ENCODE measurements at regions not wholly inside any gene's neighbourhood (a gene's known extent, or its start where the extent isn't known, plus 50 kb on each side); places are given as distances from the start of the nearest gene placed in this dataset.

- no peaks in the 10 kb centered on the region for H4K20me1 ChIP-seq (ENCODE audit: insufficient read depth, low read length)
- H3K79me2 ChIP-seq (ENCODE audit: low read length), result no peaks in the 10 kb centered on the region
- H3K4me3 ChIP-seq (ENCODE audit: low read length), result no peak overlapping the region
- TF ChIP-seq CTCF (IDR thresholded peaks at IDR 0.05; ENCODE audit: low read depth, low read length) (no peak), EZH2phosphoT487 (IDR thresholded peaks at IDR 0.05; ENCODE audit: low read depth) (no peak)
- H2AFZ ChIP-seq (ENCODE audit: low read depth, low read length), result no peak overlapping the region
- no peaks in the 10 kb centered on the region for H3K4me1 ChIP-seq (ENCODE audit: low read length)
- no peaks in the 10 kb centered on the region for H3K27me3 ChIP-seq (ENCODE audit: low read depth, low read length)
- H3K36me3 ChIP-seq (replicated peaks; ENCODE audit: low read depth, low read length), result no peaks in the 10 kb centered on the region
- H3K27ac ChIP-seq (ENCODE audit: low read length), result no peak overlapping the region
- H3K4me2 ChIP-seq (ENCODE audit: low read length), result no peak overlapping the region
- no peak overlapping the region for H3K9ac ChIP-seq (ENCODE audit: low read length)
- no peaks in the 10 kb centered on the region for H3K9me3 ChIP-seq (ENCODE audit: insufficient read depth, low read length)
Observed at GRCh38 chr10:130666215-130666614, 530.0 kb downstream of the GLRX3 start.

- Histone ChIP-seq H3K4me3 (ENCODE audit: low read length) (no peak overlapping the region), H3K4me2 (ENCODE audit: low read length) (no peak overlapping the region), H4K20me1 (ENCODE audit: insufficient read depth, low read length) (no peaks in the 10 kb centered on the region), H3K27ac (ENCODE audit: low read length) (no peak overlapping the region), H3K79me2 (ENCODE audit: low read length) (no peaks in the 10 kb centered on the region), H3K9me3 (ENCODE audit: insufficient read depth, low read length) (no peaks in the 10 kb centered on the region), H2AFZ (ENCODE audit: low read depth, low read length) (no peak overlapping the region), H3K36me3 (replicated peaks; ENCODE audit: low read depth, low read length) (no peaks in the 10 kb centered on the region), H3K27me3 (ENCODE audit: low read depth, low read length) (no peaks in the 10 kb centered on the region), H3K4me1 (ENCODE audit: low read length) (no peaks in the 10 kb centered on the region), H3K9ac (ENCODE audit: low read length) (no peak overlapping the region)
- TF ChIP-seq CTCF (IDR thresholded peaks at IDR 0.05; ENCODE audit: low read depth, low read length) (no peak), EZH2phosphoT487 (IDR thresholded peaks at IDR 0.05; ENCODE audit: low read depth) (no peak)
Observed at GRCh38 chr10:130686689-130687300, 550.6 kb downstream of the GLRX3 start.

- Histone ChIP-seq H3K4me1 (ENCODE audit: low read length) (no peaks in the 10 kb centered on the region), H4K20me1 (ENCODE audit: insufficient read depth, low read length) (no peaks in the 10 kb centered on the region), H3K4me3 (ENCODE audit: low read length) (no peak overlapping the region), H3K9me3 (ENCODE audit: insufficient read depth, low read length) (no peaks in the 10 kb centered on the region), H3K36me3 (replicated peaks; ENCODE audit: low read depth, low read length) (no peaks in the 10 kb centered on the region), H3K79me2 (ENCODE audit: low read length) (no peaks in the 10 kb centered on the region), H3K4me2 (ENCODE audit: low read length) (no peak overlapping the region), H3K27ac (ENCODE audit: low read length) (no peak overlapping the region), H3K9ac (ENCODE audit: low read length) (no peak overlapping the region), H3K27me3 (ENCODE audit: low read depth, low read length) (no peaks in the 10 kb centered on the region), H2AFZ (ENCODE audit: low read depth, low read length) (no peak overlapping the region)
- no peak for TF ChIP-seq CTCF (IDR thresholded peaks at IDR 0.05; ENCODE audit: low read depth, low read length)
Observed at GRCh38 chr10:130687566-130687965, 551.4 kb downstream of the GLRX3 start.

- Histone ChIP-seq H3K36me3 (replicated peaks; ENCODE audit: low read depth, low read length) (no peaks in the 10 kb centered on the region), H3K9me3 (ENCODE audit: insufficient read depth, low read length) (no peaks in the 10 kb centered on the region), H3K27me3 (ENCODE audit: low read depth, low read length) (no peaks in the 10 kb centered on the region), H3K9ac (ENCODE audit: low read length) (no peak overlapping the region), H3K4me3 (ENCODE audit: low read length) (no peak overlapping the region), H3K4me1 (ENCODE audit: low read length) (no peaks in the 10 kb centered on the region), H3K4me2 (ENCODE audit: low read length) (no peak overlapping the region), H4K20me1 (ENCODE audit: insufficient read depth, low read length) (no peaks in the 10 kb centered on the region), H2AFZ (ENCODE audit: low read depth, low read length) (no peak overlapping the region), H3K79me2 (ENCODE audit: low read length) (no peaks in the 10 kb centered on the region), H3K27ac (ENCODE audit: low read length) (no peak overlapping the region)
- no peak for TF ChIP-seq CTCF (IDR thresholded peaks at IDR 0.05; ENCODE audit: low read depth, low read length)
Observed at GRCh38 chr10:130689743-130690626, 553.8 kb downstream of the GLRX3 start.

All from OCI-LY3 (cell line).